ENCODE measurements at regions not wholly inside any gene's neighbourhood (a gene's known extent, or its start where the extent isn't known, plus 50 kb on each side); places are given as distances from the start of the nearest gene placed in this dataset.

GRCh38 chr14:104460791-104461651, 118.5 kb upstream of the C14orf180 start:
- no peaks in the 10 kb centered on the region for H3K36me3 ChIP-seq (replicated peaks in 1 of 2)
- TF ChIP-seq CTCF (IDR thresholded peaks at IDR 0.05) (no peak), POLR2A (IDR thresholded peaks at IDR 0.05) (no peak)
- H3K27ac ChIP-seq = no peak overlapping the region
- H3K4me1 ChIP-seq (replicated peaks in 1 of 2) = no peaks in the 10 kb centered on the region
- intact Hi-C loops (cut with DNase I) = no loop called here
- H3K27me3 ChIP-seq = peaks cover 14% of the 10 kb centered on the region
- H3K4me3 ChIP-seq = no peak overlapping the region
- DNase-seq = peak in 4 of 7 donors; percentile 20 to 48 (median 34)
- H3K9me3 ChIP-seq (replicated peaks in 1 of 3) = no peaks in the 10 kb centered on the region
- WGBS, 4 donors = 21 to 32% (median 27%) methylated on average over 27 to 40 of the region's 47 CpGs

DNA sequence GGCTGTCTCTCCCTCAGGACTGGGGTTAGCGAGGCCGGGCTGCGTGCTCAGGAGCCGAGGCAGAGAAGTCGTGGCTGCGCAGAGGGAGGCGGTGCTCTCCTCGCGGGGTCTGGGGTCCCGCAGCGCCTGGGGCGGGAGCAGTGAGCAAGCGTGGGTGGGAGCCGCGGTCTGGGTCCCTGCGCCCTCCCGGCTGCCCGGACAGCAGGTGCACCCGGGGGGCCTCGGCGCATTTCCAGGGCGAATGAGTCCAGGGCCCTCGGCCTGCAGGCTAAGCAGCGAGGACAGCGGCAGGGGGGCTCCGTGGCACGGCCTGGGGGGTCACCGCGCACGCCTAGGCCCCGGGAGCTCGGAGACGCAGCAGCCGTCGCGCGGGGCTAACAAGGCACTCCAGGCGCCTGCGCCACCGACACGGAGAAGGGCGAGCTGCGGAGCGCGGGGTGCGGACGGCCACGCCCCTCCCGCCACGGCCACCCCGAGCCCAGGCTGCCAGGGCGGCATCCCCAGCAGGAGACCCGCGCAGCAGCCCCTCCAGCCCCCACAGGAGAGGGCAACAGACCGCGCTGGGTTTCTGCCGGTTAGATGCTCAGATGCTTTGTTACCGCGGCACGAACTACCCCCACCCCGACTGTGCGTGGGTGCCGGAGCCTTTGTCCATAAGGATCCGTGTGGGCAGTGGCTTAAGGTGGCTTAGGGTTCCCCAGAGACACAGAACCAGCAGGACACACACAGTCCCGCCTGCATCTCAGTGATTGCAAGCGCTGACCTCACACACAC, 117.7 kb upstream of the C14orf180 start:
- Histone ChIP-seq H3K27ac (no peak overlapping the region), H3K36me3 (replicated peaks in 1 of 2) (no peaks in the 10 kb centered on the region), H3K9me3 (replicated peaks in 1 of 3) (no peaks in the 10 kb centered on the region), H3K4me1 (replicated peaks in 1 of 2) (no peaks in the 10 kb centered on the region), H3K4me3 (peak overlapping the region in 1 of 4 donors; percentile 29), H3K27me3 (peaks cover 14% of the 10 kb centered on the region)
- TF ChIP-seq POLR2A (IDR thresholded peaks at IDR 0.05) = no peak
- TF ChIP-seq CTCF (IDR thresholded peaks at IDR 0.05) = no peak
- intact Hi-C loops (cut with DNase I) = no loop called here
- peak in 1 of 7 donors; percentile 43 for DNase-seq
- WGBS, 4 donors = 2 to 14% (median 7%) methylated on average over 7 to 66 of the region's 66 CpGs

- Histone ChIP-seq H3K27ac (no peak overlapping the region), H3K4me3 (no peak overlapping the region), H3K9me3 (replicated peaks in 1 of 3) (no peaks in the 10 kb centered on the region), H3K4me1 (replicated peaks in 1 of 2) (no peaks in the 10 kb centered on the region), H3K36me3 (replicated peaks in 1 of 2) (no peaks in the 10 kb centered on the region), H3K27me3 (peaks cover 14% of the 10 kb centered on the region)
- DNase-seq = peak in 1 of 7 donors; percentile 35
- intact Hi-C loops (cut with DNase I) = no loop called here
- 71 to 81% (median 76%) methylated on average over 16 of the region's 16 CpGs for WGBS, 4 donors
- TF ChIP-seq CTCF (IDR thresholded peaks at IDR 0.05) (no peak), POLR2A (IDR thresholded peaks at IDR 0.05) (no peak)
Observed at GRCh38 chr14:104462651-104463630, 116.6 kb upstream of the C14orf180 start.

Measured in adrenal gland (tissue), 9 donors.